CD4-positive, alpha-beta T cell treated with Interleukin-2 at 100 ng/mL for 4 hours (primary cell): ENCODE measurements at regions not wholly inside any gene's neighbourhood (a gene's known extent, or its start where the extent isn't known, plus 50 kb on each side); places are given as distances from the start of the nearest gene placed in this dataset.
"Not testable (repeated sequence)": the region's sequence is repeated elsewhere in the genome, so short reads cannot be mapped to it uniquely, and the experiment has no call there.

Experiments
- DNase-seq: peaks from one replicate; pipeline ENCODE4 v3.0.0-alpha.2; 2020; ENCODE audit warnings: low spot score

- DNase-seq: no peak
Measured at GRCh38 chr4:1524761-1525160, 118.5 kb upstream of the NKX1-1 start.

- no peak for DNase-seq
Measured at GRCh38 chr4:1523907-1524636, 117.8 kb upstream of the NKX1-1 start.

GRCh38 chr4:1523506-1523905 lies 117.3 kb upstream of the NKX1-1 start:
- DNase-seq: no peak

DNA sequence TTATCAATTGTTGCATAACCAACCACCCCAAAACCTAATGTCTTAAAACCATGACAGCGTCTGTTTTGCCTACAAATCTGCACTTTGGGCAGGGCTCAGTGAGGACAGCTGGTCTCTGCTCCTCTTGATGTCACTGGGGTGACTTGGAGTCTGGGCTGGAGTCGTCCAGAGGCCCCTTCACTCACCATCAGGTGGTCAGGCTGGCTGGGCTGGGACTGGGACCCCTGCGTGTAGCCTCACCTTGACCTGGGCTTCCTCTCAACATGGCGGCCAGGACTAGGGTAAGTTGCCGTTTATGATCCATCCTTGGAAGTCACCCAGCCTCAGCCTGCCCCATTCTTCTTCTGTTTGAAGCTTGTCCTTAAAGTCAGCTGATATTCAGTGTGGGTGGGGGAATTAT lies 116.8 kb upstream of the NKX1-1 start:
- no peak for DNase-seq

- DNase-seq: no peak
Measured at GRCh38 chr4:1522606-1523005, 116.4 kb upstream of the NKX1-1 start.

GRCh38 chr4:1521821-1522361 lies 115.6 kb upstream of the NKX1-1 start:
- no peak for DNase-seq

- DNase-seq: not testable (repeated sequence)
Measured at GRCh38 chr4:1520795-1521576, 114.7 kb upstream of the NKX1-1 start.

DNA sequence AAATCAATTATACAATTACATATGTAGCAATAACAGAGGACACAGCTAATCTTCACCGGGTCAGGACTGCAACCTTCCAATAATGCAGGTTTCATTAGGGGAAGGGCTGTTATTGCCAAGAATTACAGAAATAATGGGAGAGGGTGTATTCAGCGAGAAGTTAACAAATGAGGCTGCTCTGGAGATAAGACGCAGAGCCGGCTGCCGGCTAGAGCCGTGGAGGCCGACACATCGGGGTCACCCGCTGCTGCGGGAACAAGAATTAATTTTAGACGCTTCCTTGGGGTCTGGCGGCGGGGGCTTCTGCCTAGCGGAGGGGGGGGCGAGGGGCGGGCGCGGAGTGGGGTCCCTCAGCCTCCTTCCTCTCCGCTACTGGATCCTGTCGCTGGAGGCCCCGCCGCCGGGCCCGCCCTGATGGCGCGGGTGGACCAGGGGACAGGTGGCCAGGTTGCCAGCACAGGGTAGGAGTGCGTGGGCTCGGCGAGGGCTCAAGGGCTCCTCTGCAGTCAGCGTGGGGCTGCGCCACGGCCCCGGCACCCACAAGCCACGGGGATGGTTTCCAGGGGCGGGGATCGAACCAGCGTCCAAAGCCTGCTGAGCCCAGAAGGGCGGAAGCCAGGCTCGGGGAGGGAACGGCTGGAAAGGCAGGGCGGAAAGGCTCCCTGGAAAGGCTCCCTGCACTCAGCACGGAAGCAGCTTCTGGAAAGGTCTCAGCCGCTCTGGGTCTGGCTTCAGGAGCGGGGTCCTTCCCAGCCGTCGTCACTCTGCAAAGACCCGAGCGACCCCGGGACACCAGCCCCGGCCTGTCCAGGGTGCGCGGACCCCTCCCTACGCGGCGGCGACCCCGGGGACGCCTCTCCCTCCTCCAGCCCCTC lies 113.8 kb upstream of the NKX1-1 start:
- no peak for DNase-seq

GRCh38 chr4:1518997-1519700 lies 112.9 kb upstream of the NKX1-1 start:
- no peak for DNase-seq

GRCh38 chr4:1517592-1518411 lies 111.6 kb upstream of the NKX1-1 start:
- no peak for DNase-seq

DNA sequence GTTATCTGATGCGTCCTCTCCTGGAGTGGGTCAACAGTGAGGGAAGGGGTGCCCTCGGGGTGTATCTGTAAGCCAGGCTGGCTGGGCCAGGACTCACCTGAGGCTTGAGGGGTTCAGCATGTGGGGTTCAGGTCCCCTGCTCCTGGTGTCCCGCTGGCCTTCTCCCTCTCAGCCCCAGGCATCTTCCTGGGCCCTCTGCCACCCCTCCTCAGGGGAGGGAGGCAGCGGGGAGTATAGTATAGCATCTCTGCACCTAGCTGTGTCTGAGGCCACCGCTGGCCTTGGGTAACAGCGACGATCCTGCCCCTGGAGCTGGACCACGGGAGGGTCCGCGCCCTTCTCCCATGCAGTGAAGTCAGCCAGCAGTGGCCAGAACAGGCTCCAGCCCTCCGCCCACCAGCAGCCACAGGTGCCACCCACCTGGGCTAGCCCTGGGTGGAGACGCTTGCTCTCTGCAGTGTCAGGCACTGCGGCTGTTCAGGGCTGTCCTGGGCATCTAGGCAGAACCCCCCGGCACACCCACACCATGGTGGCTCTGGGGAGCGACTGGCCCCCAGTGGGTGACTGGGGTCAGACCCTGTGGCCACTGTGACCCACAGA lies 110.7 kb upstream of the NKX1-1 start:
- DNase-seq: no peak

DNA sequence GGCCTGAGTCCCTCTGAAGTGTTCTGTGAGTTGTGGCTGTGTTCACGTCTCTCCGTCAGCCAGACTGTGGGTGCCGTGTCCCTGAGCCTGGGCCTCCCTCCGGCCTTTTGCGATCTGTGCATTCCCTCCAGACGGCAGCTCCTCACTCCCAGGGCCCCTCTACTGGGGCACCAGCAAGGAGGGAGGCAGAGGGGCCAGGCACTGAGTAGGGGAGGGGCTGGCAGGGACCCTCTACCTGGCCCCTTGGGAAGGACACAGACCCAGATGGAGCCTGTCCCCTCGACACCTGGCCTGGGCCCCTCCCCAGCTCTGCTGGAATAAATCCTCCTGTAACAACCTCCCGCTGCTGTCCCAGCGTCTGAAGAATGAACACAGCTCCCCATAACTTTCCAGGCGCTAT lies 110.0 kb upstream of the NKX1-1 start:
- no peak for DNase-seq

GRCh38 chr4:1515763-1516162 lies 109.5 kb upstream of the NKX1-1 start:
- DNase-seq: no peak

- DNase-seq: no peak
Measured at GRCh38 chr4:1515156-1515555, 108.9 kb upstream of the NKX1-1 start.

DNA sequence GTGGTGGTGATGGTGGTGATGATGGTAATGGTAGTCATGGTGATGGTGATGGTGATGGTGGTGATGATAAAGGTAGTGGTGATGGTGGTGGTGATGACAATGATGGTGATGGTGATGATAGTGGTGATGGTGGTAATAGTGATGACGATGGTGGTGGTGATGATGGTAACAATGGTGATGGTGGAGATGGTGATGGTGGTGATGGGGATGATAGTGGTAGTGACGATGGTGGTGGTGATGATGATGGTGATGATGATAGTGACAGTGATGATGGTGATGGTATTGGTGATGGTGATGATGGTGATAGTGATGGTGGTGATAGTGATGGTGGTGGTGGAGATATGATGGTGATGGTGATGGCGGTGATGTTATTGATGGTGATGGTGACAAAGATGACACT lies 108.4 kb upstream of the NKX1-1 start:
- DNase-seq: no peak

DNA sequence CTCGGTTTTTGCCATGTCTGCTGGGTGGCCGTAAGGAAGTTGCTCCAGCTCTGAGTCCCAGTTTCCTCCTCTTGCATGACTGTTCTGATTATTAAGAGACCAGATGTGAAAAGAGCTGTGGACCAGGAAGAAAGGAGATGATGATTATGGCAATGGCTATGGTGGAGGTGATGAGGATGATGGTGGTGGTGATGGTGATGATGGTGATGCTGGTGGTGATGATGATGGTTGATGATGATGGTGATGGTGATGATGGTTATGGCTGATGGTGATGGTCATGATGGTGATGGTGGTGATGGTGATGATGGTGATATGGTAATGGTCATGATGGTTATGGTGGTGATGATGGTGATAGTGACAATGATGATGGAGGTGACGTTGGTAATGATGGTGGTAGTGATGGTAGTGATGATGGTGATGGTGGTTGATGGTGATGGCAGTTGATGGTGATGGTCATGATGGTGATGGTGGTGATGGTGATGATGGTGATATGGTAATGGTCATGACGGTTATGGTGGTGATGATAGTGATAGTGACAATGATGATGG lies 107.8 kb upstream of the NKX1-1 start:
- no peak for DNase-seq

DNA sequence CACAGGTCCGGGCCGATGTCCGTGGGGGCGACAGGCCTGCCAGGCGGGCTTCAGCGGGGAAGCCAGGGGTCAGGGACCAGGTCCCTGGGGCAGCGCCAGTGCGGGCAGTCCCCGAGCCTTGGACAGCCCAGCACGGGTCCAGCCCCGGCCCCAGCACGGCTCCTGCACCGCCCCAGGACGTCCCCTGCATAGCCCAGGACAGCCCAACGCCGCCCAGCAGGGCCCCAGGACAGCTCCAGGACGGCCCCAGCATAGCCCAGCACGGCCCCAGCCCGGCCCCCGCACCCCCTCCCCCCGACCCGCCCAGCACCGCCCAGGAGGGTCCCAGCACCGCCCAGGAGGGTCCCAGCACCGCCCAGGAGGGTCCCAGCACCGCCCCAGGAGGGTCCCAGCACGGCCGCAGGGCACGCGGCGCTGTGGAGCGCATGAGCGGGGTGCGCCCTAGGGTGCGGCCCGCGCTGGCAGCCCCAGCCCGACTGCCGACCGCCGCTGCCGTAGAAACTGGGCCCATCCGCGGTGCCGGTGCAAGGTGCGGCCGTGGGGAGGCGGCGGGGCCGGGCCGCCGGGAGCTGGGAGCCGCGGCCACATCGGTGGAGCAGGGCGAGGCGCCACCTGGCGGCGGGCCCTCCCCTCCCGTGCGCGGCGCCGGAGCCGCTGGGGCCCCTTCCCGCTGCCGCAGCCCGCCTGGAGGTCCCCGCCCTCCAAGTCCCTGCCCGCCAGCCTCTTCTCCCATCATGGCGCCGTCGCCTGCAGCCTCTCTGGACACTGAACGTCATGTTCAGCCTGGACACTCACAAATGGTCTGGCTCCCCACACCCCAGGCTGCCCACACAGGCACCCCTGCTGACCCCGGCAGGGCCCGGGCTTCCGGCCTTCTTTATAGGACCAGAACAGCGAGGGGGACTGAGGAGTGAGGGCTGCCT lies 106.8 kb upstream of the NKX1-1 start:
- DNase-seq: peak; percentile 27

DNA sequence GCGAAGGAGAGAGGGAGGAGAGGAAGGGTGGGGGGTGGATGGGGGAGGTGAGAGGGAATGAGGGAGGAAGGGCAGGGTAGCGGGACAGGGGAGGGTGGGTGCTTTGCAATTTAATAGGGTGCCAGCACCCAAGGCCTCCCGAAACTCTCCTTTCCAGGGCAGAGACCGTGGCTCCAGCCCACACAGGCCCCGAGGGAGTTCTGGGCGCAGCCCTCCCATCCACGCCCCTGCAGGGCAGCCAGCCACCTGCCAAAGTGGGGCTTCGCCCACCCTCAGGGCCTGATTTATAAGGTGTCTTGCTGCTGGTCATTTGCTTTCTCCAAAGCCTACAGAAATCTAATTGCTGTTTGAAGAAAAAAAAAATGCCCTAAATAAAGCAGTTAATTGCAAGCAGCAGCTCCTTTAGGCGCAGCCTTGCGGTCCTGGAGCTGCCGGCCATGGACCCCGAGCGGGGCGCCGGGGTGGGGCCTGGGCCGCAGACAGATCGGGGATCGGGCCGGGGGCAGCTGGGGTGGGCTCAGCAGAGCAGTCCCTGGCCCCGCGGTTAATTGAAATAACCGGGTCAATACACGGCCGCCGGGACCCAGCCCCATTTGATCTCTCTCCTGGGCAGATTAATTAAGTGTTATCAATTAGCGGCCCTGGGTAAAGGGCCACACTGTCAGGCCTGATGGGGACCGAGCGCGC lies 106.0 kb upstream of the NKX1-1 start:
- no peak for DNase-seq
